ENCODE measurements at regions not wholly inside any gene's neighbourhood (a gene's known extent, or its start where the extent isn't known, plus 50 kb on each side); places are given as distances from the start of the nearest gene placed in this dataset.
A peak's percentile ranks its signal among the peaks of the same experiment; 100 is the strongest.

- Mint-ChIP-seq H3K36me3 (no peaks in the 10 kb centered on the region), H3K4me1 (peaks cover 18 to 27% (median 23%) of the 10 kb centered on the region in 4 donors), H3K27me3 (no peaks in the 10 kb centered on the region), H3K9me3 (no peaks in the 10 kb centered on the region), H3K27ac (no peak overlapping the region), H3K4me3 (peak overlapping the region in 4 of 8 donors; percentile 10 to 30 (median 14))
- DNase-seq, result peak; percentile 44 to 61 (median 53)
- CTCF ChIA-PET (ENCODE audit: partially characterized antibody), result interaction anchor here (0.7 to 11.7 kb wide), 33 partner anchors 11 to 974 kb away, joined by 3 to 182 read pairs (median 6); partner anchors contain the start of genes FNTB and FUT8
- Histone ChIP-seq H3K27ac (ENCODE audit: low read depth, low read length) (no peak overlapping the region), H3K9me3 (ENCODE audit: control insufficient read depth in 1 of 2, low read length in 2 of 2) (no peaks in the 10 kb centered on the region), H3K4me3 (ENCODE audit: low read length in 2 of 2) (no peak overlapping the region), H3K36me3 (ENCODE audit: insufficient read depth, low read length) (no peaks in the 10 kb centered on the region), H3K4me1 (ENCODE audit: insufficient read depth, low read length) (peaks cover 23% of the 10 kb centered on the region), H3K27me3 (ENCODE audit: insufficient read depth, low read length) (no peaks in the 10 kb centered on the region)
- intact Hi-C loops (cut with micrococcal nuclease), result no loop called here
- POLR2A ChIA-PET (ENCODE audit: partially characterized antibody), result interaction anchor here (1.1 to 3.2 kb wide), 7 partner anchors 33 to 797 kb away, joined by 3 to 18 read pairs (median 7); partner anchors contain the start of gene FUT8
Measured at GRCh38 chr14:65961004-65961403, 525.2 kb upstream of the CCDC196 start.

GRCh38 chr14:65962952-65963351 is 523.2 kb upstream of the CCDC196 start:
- H3K27me3 ChIP-seq (ENCODE audit: insufficient read depth, low read length), result no peaks in the 10 kb centered on the region
- H3K27ac ChIP-seq (ENCODE audit: low read depth, low read length), result no peak overlapping the region
- no peaks in the 10 kb centered on the region for H3K9me3 Mint-ChIP-seq
- no peak overlapping the region for H3K27ac Mint-ChIP-seq
- peaks cover 18 to 27% (median 23%) of the 10 kb centered on the region in 4 donors for H3K4me1 Mint-ChIP-seq
- H3K36me3 ChIP-seq (ENCODE audit: insufficient read depth, low read length), result no peaks in the 10 kb centered on the region
- ChIA-PET POLR2A (ENCODE audit: partially characterized antibody) (no interaction called here), CTCF (ENCODE audit: partially characterized antibody) (interaction anchor here (6.9 to 11.7 kb wide), 2 partner anchors 137 to 548 kb away, joined by 131 to 182 read pairs; partner anchors contain the start of gene FUT8)
- no peaks in the 10 kb centered on the region for H3K9me3 ChIP-seq (ENCODE audit: control insufficient read depth in 1 of 2, low read length in 2 of 2)
- no peak for DNase-seq
- intact Hi-C loops (cut with micrococcal nuclease), result no loop called here
- H3K4me3 Mint-ChIP-seq, result no peak overlapping the region
- H3K27me3 Mint-ChIP-seq, result no peaks in the 10 kb centered on the region
- H3K4me3 ChIP-seq (ENCODE audit: low read length in 2 of 2), result no peak overlapping the region
- H3K4me1 ChIP-seq (ENCODE audit: insufficient read depth, low read length), result peaks cover 23% of the 10 kb centered on the region
- no peaks in the 10 kb centered on the region for H3K36me3 Mint-ChIP-seq

- H3K27me3 ChIP-seq (ENCODE audit: insufficient read depth, low read length), result no peaks in the 10 kb centered on the region
- H3K9me3 ChIP-seq (ENCODE audit: control insufficient read depth in 1 of 2, low read length in 2 of 2), result no peaks in the 10 kb centered on the region
- intact Hi-C loops (cut with micrococcal nuclease), result no loop called here
- Mint-ChIP-seq H3K27ac (no peak overlapping the region), H3K27me3 (no peaks in the 10 kb centered on the region), H3K4me3 (no peak overlapping the region), H3K36me3 (no peaks in the 10 kb centered on the region), H3K9me3 (peaks cover 0 to 2% (median 0%) of the 10 kb centered on the region in 8 donors), H3K4me1 (peaks cover 13 to 17% (median 15%) of the 10 kb centered on the region in 4 donors)
- H3K4me1 ChIP-seq (ENCODE audit: insufficient read depth, low read length), result peaks cover 13% of the 10 kb centered on the region
- ChIA-PET POLR2A (ENCODE audit: partially characterized antibody) (no interaction called here), CTCF (ENCODE audit: partially characterized antibody) (interaction anchor here (11.7 kb wide), 1 partner anchor 139 kb away, joined by 182 read pairs; no protein-coding TSS in a partner anchor)
- DNase-seq, result no peak
- no peak overlapping the region for H3K4me3 ChIP-seq (ENCODE audit: low read length in 2 of 2)
- H3K36me3 ChIP-seq (ENCODE audit: insufficient read depth, low read length), result no peaks in the 10 kb centered on the region
- H3K27ac ChIP-seq (ENCODE audit: low read depth, low read length), result no peak overlapping the region
Measured at GRCh38 chr14:65964366-65964765, 521.8 kb upstream of the CCDC196 start.

GRCh38 chr14:65966188-65966587 is 520.0 kb upstream of the CCDC196 start:
- ChIA-PET CTCF (ENCODE audit: partially characterized antibody) (interaction anchor here (1.0 to 1.9 kb wide), 9 partner anchors 8 to 802 kb away, joined by 3 to 8 read pairs (median 5); no protein-coding TSS in a partner anchor), POLR2A (ENCODE audit: partially characterized antibody) (no interaction called here)
- Histone ChIP-seq H3K36me3 (ENCODE audit: insufficient read depth, low read length) (no peaks in the 10 kb centered on the region), H3K27me3 (ENCODE audit: insufficient read depth, low read length) (no peaks in the 10 kb centered on the region), H3K4me1 (ENCODE audit: insufficient read depth, low read length) (no peaks in the 10 kb centered on the region), H3K9me3 (ENCODE audit: control insufficient read depth in 1 of 2, low read length in 2 of 2) (no peaks in the 10 kb centered on the region), H3K27ac (ENCODE audit: low read depth, low read length) (no peak overlapping the region), H3K4me3 (ENCODE audit: low read length in 2 of 2) (no peak overlapping the region)
- intact Hi-C loops (cut with micrococcal nuclease), result no loop called here
- Mint-ChIP-seq H3K4me1 (no peaks in the 10 kb centered on the region), H3K27me3 (no peaks in the 10 kb centered on the region), H3K9me3 (peaks cover 0 to 2% (median 0%) of the 10 kb centered on the region in 8 donors), H3K27ac (no peak overlapping the region), H3K36me3 (no peaks in the 10 kb centered on the region), H3K4me3 (no peak overlapping the region)
- no peak for DNase-seq

- no peaks in the 10 kb centered on the region for H3K9me3 ChIP-seq (ENCODE audit: control insufficient read depth in 1 of 2, low read length in 2 of 2)
- H3K27ac ChIP-seq (ENCODE audit: low read depth, low read length), result no peak overlapping the region
- no peak overlapping the region for H3K4me3 ChIP-seq (ENCODE audit: low read length in 2 of 2)
- Mint-ChIP-seq H3K4me1 (peaks cover 0 to 1% (median 0%) of the 10 kb centered on the region in 4 donors), H3K27me3 (no peaks in the 10 kb centered on the region), H3K36me3 (no peaks in the 10 kb centered on the region), H3K4me3 (no peak overlapping the region), H3K9me3 (peaks cover 0 to 2% (median 0%) of the 10 kb centered on the region in 8 donors), H3K27ac (no peak overlapping the region)
- no peaks in the 10 kb centered on the region for H3K36me3 ChIP-seq (ENCODE audit: insufficient read depth, low read length)
- POLR2A ChIA-PET (ENCODE audit: partially characterized antibody), result no interaction called here
- no peaks in the 10 kb centered on the region for H3K27me3 ChIP-seq (ENCODE audit: insufficient read depth, low read length)
- no peak for DNase-seq
- intact Hi-C loops (cut with micrococcal nuclease), result no loop called here
- H3K4me1 ChIP-seq (ENCODE audit: insufficient read depth, low read length), result no peaks in the 10 kb centered on the region
- CTCF ChIA-PET (ENCODE audit: partially characterized antibody), result no interaction called here
Measured at GRCh38 chr14:65972346-65972870, 513.8 kb upstream of the CCDC196 start.

- H3K36me3 ChIP-seq (ENCODE audit: insufficient read depth, low read length), result no peaks in the 10 kb centered on the region
- no peaks in the 10 kb centered on the region for H3K9me3 ChIP-seq (ENCODE audit: control insufficient read depth in 1 of 2, low read length in 2 of 2)
- peaks cover 0 to 2% (median 0%) of the 10 kb centered on the region in 8 donors for H3K9me3 Mint-ChIP-seq
- H3K27ac ChIP-seq (ENCODE audit: low read depth, low read length), result no peak overlapping the region
- POLR2A ChIA-PET (ENCODE audit: partially characterized antibody), result no interaction called here
- H3K27me3 Mint-ChIP-seq, result no peaks in the 10 kb centered on the region
- no peak overlapping the region for H3K4me3 Mint-ChIP-seq
- H3K4me3 ChIP-seq (ENCODE audit: low read length in 2 of 2), result no peak overlapping the region
- H3K27ac Mint-ChIP-seq, result no peak overlapping the region
- CTCF ChIA-PET (ENCODE audit: partially characterized antibody), result no interaction called here
- no peaks in the 10 kb centered on the region for H3K4me1 ChIP-seq (ENCODE audit: insufficient read depth, low read length)
- intact Hi-C loops (cut with micrococcal nuclease), result no loop called here
- no peak for DNase-seq
- H3K36me3 Mint-ChIP-seq, result no peaks in the 10 kb centered on the region
- no peaks in the 10 kb centered on the region for H3K27me3 ChIP-seq (ENCODE audit: insufficient read depth, low read length)
- H3K4me1 Mint-ChIP-seq, result peaks cover 0 to 1% (median 0%) of the 10 kb centered on the region in 4 donors
Measured at GRCh38 chr14:65972891-65973290, 513.3 kb upstream of the CCDC196 start.

- CTCF ChIA-PET (ENCODE audit: partially characterized antibody), result no interaction called here
- H3K4me1 ChIP-seq (ENCODE audit: insufficient read depth, low read length), result no peaks in the 10 kb centered on the region
Measured at GRCh38 chr14:65975865-65976264, 510.3 kb upstream of the CCDC196 start.

More at GRCh38 chr14:65975865-65976264, 510.3 kb upstream of the CCDC196 start:
- POLR2A ChIA-PET (ENCODE audit: partially characterized antibody), result no interaction called here
- Mint-ChIP-seq H3K27ac (peak overlapping the region in 1 of 7 donors; percentile 69), H3K4me3 (no peak overlapping the region), H3K4me1 (peaks cover 0 to 1% (median 0%) of the 10 kb centered on the region in 4 donors), H3K27me3 (no peaks in the 10 kb centered on the region), H3K36me3 (peaks cover 0 to 3% of the 10 kb centered on the region in 2 donors), H3K9me3 (peaks cover 0 to 22% (median 10%) of the 10 kb centered on the region in 8 donors)
- no peak for DNase-seq
- no peaks in the 10 kb centered on the region for H3K36me3 ChIP-seq (ENCODE audit: insufficient read depth, low read length)
- no peaks in the 10 kb centered on the region for H3K9me3 ChIP-seq (ENCODE audit: control insufficient read depth in 1 of 2, low read length in 2 of 2)
- intact Hi-C loops (cut with micrococcal nuclease), result no loop called here
- H3K27ac ChIP-seq (ENCODE audit: low read depth, low read length), result no peak overlapping the region
- no peaks in the 10 kb centered on the region for H3K27me3 ChIP-seq (ENCODE audit: insufficient read depth, low read length)
- H3K4me3 ChIP-seq (ENCODE audit: low read length in 2 of 2), result no peak overlapping the region

Measured in CD4-positive, alpha-beta memory T cell (primary cell).